Tibial nerve (tissue), 4 donors: ENCODE measurements at regions not wholly inside any gene's neighbourhood (a gene's known extent, or its start where the extent isn't known, plus 50 kb on each side); places are given as distances from the start of the nearest gene placed in this dataset.

Experiments
- DNase-seq, 2 donors: peaks; one replicate each; pipeline ENCODE4 v3.0.0-alpha.2; 2019; ENCODE audit warnings: low spot score in 2 of 2
- H3K27ac ChIP-seq, 4 donors: fragments of 200-600 bp; sonication (generic) in 3 of 4; one replicate each; pipeline ENCODE4 v1.5.1; 2017 to 2019; ENCODE audit warnings: mild to moderate bottlenecking in 1 of 4
- H3K27me3 ChIP-seq, 2 donors: fragments of 200-600 bp; sonication (generic) in 1 of 2; one replicate each; pipeline versions ENCODE4 v1.5.1 to v1.6.0; 2017 to 2019
- H3K36me3 ChIP-seq, 3 donors: fragments of 200-600 bp; sonication (generic); one replicate each; pipeline ENCODE4 v1.5.1; 2018 to 2019
- H3K4me1 ChIP-seq, 4 donors: fragments of 200-600 bp; sonication (generic) in 3 of 4; one replicate each; pipeline ENCODE4 v1.5.1; 2017 to 2019
- H3K4me3 ChIP-seq, 4 donors: fragments of 200-600 bp; sonication (generic) in 3 of 4; one replicate each; pipeline ENCODE4 v1.5.1; 2017 to 2019; ENCODE audit warnings: mild to moderate bottlenecking in 1 of 4, moderate library complexity in 1 of 4
- H3K9me3 ChIP-seq, 4 donors: fragments of 200-600 bp; sonication (generic) in 3 of 4; one replicate each; pipeline ENCODE4 v1.5.1; 2017 to 2019
- EP300 ChIP-seq, 2 donors: sonication (generic); formaldehyde crosslinking; IDR thresholded peaks; one replicate each; pipeline ENCODE4 v1.6.1; 2017; ENCODE audit warnings: antibody characterized with exemption in 2 of 2, mild to moderate bottlenecking in 1 of 2
- POLR2A ChIP-seq, 2 donors: fragments of 450-650 bp; IDR thresholded peaks; one replicate each; pipeline ENCODE4 v1.6.1; 2017; ENCODE audit warnings: antibody characterized with exemption in 2 of 2, mild to moderate bottlenecking in 2 of 2, moderate library complexity in 2 of 2
- WGBS, 2 donors: methylation state at CpG; one replicate each; pipeline ENCODE4 v1.1.5; 2018; 5-methylcytosine and 5-hydroxymethylcytosine counted together
- TF ChIP-seq, protein P1 (sequence below), 5 experiments: fragments of 200-600 bp in 3 of 5; fragments of 450-650 bp in 2 of 5; sonication (generic) in 3 of 5; IDR thresholded peaks; one replicate each; pipeline ENCODE4 v1.5.1; 2016 to 2019; ENCODE audit warnings: antibody characterized with exemption in 5 of 5, mild to moderate bottlenecking in 3 of 5, moderate library complexity in 2 of 5

DNA sequence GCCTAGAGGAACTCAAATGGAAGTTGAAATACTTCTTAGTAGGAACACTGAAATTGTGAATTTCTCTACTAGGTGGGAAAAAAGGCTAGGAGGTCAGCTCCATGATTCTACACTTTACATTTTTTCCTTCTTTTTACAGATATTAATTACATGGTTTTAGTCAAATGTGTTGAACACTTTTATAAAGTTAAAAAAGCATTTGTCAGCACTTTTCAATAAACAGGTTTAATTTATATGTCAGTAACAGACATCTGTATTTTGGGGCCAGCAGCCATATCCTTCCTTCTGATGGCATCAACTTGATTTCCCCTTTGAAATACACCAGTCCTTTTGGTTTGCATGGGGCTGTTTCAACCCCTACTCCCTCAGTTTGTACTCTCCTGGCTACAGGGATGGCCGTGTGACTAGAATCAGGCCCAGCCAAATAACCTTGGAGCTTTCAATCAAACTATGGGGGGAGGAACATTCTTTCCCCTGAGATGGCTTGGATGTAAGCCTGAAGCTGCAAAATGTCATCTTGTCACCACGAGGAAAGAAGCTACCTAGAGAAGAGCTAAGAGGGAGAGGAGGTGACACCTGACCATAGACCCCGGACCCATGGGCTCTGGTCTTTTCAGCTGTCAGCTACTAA is 171.0 kb upstream of the NEBL start:
- TF ChIP-seq, protein P1, sequence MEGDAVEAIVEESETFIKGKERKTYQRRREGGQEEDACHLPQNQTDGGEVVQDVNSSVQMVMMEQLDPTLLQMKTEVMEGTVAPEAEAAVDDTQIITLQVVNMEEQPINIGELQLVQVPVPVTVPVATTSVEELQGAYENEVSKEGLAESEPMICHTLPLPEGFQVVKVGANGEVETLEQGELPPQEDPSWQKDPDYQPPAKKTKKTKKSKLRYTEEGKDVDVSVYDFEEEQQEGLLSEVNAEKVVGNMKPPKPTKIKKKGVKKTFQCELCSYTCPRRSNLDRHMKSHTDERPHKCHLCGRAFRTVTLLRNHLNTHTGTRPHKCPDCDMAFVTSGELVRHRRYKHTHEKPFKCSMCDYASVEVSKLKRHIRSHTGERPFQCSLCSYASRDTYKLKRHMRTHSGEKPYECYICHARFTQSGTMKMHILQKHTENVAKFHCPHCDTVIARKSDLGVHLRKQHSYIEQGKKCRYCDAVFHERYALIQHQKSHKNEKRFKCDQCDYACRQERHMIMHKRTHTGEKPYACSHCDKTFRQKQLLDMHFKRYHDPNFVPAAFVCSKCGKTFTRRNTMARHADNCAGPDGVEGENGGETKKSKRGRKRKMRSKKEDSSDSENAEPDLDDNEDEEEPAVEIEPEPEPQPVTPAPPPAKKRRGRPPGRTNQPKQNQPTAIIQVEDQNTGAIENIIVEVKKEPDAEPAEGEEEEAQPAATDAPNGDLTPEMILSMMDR (IDR thresholded peaks at IDR 0.05) = no peak
- TF ChIP-seq EP300 (IDR thresholded peaks at IDR 0.05) (no peak), POLR2A (IDR thresholded peaks at IDR 0.05) (no peak)
- 65 to 77% methylated on average over 3 of the region's 3 CpGs for WGBS, 2 donors
- DNase-seq = no peak
- no peaks in the 10 kb centered on the region for H3K9me3 ChIP-seq
- no peak overlapping the region for H3K27ac ChIP-seq
- no peak overlapping the region for H3K4me3 ChIP-seq
- H3K36me3 ChIP-seq = no peaks in the 10 kb centered on the region
- H3K27me3 ChIP-seq = no peaks in the 10 kb centered on the region
- no peaks in the 10 kb centered on the region for H3K4me1 ChIP-seq

DNA sequence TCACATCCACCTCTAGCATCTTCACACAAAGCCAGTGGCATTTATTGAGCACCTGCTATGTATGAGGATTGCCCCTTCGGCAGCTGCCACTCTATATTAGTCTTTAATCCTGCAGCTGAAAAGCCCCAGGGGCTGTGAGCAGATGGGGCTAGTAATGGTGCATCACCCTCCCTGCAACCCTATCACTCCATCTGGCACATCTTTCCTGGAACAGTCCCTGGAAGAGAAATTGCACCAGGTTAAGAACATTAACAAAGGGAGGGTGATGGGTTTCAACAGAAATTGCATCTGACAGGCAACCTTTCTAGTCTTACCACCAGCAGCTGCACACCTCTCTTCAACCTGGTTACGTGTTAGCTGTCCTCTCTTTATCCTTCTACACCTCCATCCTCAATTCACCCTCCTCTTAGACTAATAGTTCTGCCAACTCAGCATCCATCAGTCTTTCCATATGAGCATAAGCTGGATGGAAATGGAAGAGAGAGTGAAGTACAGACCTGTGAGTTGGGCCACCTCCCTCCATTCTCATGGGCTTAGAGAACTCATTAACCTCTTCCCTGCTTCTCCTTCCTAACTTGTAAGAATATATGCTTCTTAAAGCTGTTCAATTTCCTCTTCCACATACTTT is 168.6 kb upstream of the NEBL start:
- 83 to 85% methylated on average over 2 of the region's 2 CpGs for WGBS, 2 donors
- Histone ChIP-seq H3K4me1 (no peaks in the 10 kb centered on the region), H3K9me3 (no peaks in the 10 kb centered on the region), H3K27me3 (no peaks in the 10 kb centered on the region), H3K36me3 (no peaks in the 10 kb centered on the region), H3K27ac (no peak overlapping the region), H3K4me3 (no peak overlapping the region)
- DNase-seq = no peak
- TF ChIP-seq, protein P1 (IDR thresholded peaks at IDR 0.05) = no peak
- TF ChIP-seq EP300 (IDR thresholded peaks at IDR 0.05) (no peak), POLR2A (IDR thresholded peaks at IDR 0.05) (no peak)

DNA sequence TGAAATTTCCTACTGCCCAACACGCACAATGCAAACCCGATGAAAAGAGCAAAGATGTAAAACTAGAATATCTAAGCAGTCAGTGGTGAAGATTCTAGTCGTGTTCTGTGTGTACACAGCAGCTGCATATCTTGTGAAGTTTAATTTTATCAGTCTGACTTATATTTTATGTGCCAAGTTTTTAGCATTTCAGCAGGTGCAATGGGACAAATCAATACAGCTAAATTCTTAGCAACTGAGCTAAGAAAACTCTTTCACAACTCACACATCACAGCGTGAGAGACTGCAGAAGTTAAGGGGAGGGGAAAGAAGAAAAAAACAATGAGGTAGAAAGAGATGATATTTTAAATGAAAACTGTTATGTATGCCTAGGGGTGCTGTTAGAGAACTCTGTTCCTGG is 164.9 kb upstream of the NEBL start:
- no peak for DNase-seq
- H3K36me3 ChIP-seq = no peaks in the 10 kb centered on the region
- H3K4me1 ChIP-seq = no peaks in the 10 kb centered on the region
- H3K9me3 ChIP-seq = peaks cover 0 to 21% (median 2%) of the 10 kb centered on the region in 4 donors
- WGBS, 2 donors = 78% methylated on average over 4 of the region's 4 CpGs
- H3K4me3 ChIP-seq = no peak overlapping the region
- no peak overlapping the region for H3K27ac ChIP-seq
- TF ChIP-seq, protein P1 (IDR thresholded peaks at IDR 0.05) = no peak
- no peak for TF ChIP-seq POLR2A (IDR thresholded peaks at IDR 0.05)
- no peaks in the 10 kb centered on the region for H3K27me3 ChIP-seq

DNA sequence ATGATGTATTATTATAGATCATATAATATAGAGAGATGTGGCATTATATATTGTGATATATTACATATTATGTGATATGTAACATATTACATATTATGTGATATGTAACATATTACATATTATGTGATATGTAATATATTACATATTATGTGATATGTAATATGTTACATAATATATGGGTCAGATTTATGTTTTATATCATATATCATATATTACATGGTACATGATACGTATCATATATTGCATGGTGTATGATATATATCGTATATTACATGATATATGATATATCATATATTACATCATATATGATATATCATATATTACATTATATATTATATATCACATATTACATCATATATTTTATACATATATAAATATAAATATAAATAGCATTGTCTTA is 164.1 kb upstream of the NEBL start:
- Histone ChIP-seq H3K4me3 (no peak overlapping the region), H3K36me3 (no peaks in the 10 kb centered on the region), H3K9me3 (peaks cover 0 to 21% (median 2%) of the 10 kb centered on the region in 4 donors), H3K27ac (no peak overlapping the region), H3K4me1 (no peaks in the 10 kb centered on the region), H3K27me3 (no peaks in the 10 kb centered on the region)
- TF ChIP-seq EP300 (IDR thresholded peaks at IDR 0.05) (no peak), POLR2A (IDR thresholded peaks at IDR 0.05) (no peak)
- TF ChIP-seq, protein P1 (IDR thresholded peaks at IDR 0.05) = no peak
- no peak for DNase-seq
- 95 to 97% methylated on average over 2 of the region's 2 CpGs for WGBS, 2 donors

DNA sequence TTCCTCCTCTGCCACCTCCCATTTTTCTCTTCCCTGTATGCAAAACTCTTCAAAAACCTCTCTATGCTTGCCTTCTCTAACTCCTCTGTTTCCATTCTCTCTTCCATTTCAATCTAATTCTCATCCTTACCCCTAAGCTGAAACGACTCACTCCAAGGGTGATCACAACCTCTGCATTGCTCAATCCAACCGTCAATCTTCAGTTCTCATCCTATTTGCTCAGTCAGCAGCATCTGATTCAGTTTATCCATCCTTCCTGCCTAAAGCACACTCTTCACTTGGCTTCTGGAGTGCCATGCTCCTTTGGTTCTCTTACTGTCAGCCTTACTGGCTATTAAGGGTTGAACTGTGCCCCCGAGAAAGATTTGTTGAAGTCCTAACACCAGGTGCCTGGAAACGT is 163.5 kb upstream of the NEBL start:
- WGBS, 2 donors = 81 to 82% methylated on average over 4 of the region's 4 CpGs
- no peaks in the 10 kb centered on the region for H3K4me1 ChIP-seq
- no peaks in the 10 kb centered on the region for H3K27me3 ChIP-seq
- TF ChIP-seq, protein P1 (IDR thresholded peaks at IDR 0.05) = no peak
- TF ChIP-seq POLR2A (IDR thresholded peaks at IDR 0.05) = no peak
- TF ChIP-seq EP300 (IDR thresholded peaks at IDR 0.05) = no peak
- H3K36me3 ChIP-seq = no peaks in the 10 kb centered on the region
- DNase-seq = no peak
- H3K4me3 ChIP-seq = no peak overlapping the region
- peaks cover 0 to 21% (median 2%) of the 10 kb centered on the region in 4 donors for H3K9me3 ChIP-seq
- no peak overlapping the region for H3K27ac ChIP-seq
